ENCODE measurements at regions not wholly inside any gene's neighbourhood (a gene's known extent, or its start where the extent isn't known, plus 50 kb on each side); places are given as distances from the start of the nearest gene placed in this dataset.

GRCh38 chr13:31895691-31896090 lies 135.9 kb upstream of the FRY start:
- TF ChIP-seq, protein P1, sequence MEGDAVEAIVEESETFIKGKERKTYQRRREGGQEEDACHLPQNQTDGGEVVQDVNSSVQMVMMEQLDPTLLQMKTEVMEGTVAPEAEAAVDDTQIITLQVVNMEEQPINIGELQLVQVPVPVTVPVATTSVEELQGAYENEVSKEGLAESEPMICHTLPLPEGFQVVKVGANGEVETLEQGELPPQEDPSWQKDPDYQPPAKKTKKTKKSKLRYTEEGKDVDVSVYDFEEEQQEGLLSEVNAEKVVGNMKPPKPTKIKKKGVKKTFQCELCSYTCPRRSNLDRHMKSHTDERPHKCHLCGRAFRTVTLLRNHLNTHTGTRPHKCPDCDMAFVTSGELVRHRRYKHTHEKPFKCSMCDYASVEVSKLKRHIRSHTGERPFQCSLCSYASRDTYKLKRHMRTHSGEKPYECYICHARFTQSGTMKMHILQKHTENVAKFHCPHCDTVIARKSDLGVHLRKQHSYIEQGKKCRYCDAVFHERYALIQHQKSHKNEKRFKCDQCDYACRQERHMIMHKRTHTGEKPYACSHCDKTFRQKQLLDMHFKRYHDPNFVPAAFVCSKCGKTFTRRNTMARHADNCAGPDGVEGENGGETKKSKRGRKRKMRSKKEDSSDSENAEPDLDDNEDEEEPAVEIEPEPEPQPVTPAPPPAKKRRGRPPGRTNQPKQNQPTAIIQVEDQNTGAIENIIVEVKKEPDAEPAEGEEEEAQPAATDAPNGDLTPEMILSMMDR (IDR thresholded peaks at IDR 0.05; ENCODE audit: borderline replicate concordance, extremely low read depth, low read length, poor library complexity, severe bottlenecking): no peak
- TF ChIP-seq EZH2 (IDR thresholded peaks at IDR 0.05; ENCODE audit: borderline replicate concordance, low read depth, low read length, severe bottlenecking): no peak

Data from DND-41 (cell line).